Astrocyte (in vitro differentiated cells and primary cell): ENCODE measurements at regions not wholly inside any gene's neighbourhood (a gene's known extent, or its start where the extent isn't known, plus 50 kb on each side); places are given as distances from the start of the nearest gene placed in this dataset.

Experiments used
- EZH2 ChIP-seq: IDR thresholded peaks from 2 replicates; pipeline ENCODE4 v1.6.1; 2012; ENCODE audit warnings: mild to moderate bottlenecking, low read length, inconsistent platforms; ENCODE audit not compliant: insufficient read depth
- TF ChIP-seq, protein P1 (sequence below): IDR thresholded peaks from 2 replicates; pipeline ENCODE4 v1.5.1; 2011; ENCODE audit warnings: low read depth, mild to moderate bottlenecking, inconsistent platforms, low read length, moderate library complexity; ENCODE audit not compliant: insufficient read depth

DNA sequence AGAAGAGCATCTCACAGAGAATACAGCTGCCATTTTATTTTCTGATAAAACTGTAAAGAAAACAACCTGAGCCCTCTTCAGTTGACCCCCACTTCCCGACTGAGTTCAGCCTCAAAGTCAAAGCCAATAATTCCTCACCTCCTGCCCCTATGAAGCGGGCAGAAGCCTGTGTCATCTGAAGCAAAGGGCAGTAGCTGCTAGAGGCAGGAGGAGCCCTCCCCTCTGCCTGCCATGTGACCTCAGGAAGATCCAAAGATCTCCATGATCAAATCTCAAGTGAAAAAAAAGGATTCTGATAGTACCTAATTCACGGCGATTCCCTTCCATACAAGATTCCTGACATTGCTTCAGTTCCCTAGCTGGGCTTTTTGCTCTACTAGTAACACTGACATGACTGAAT is 223.1 kb upstream of the CAND1 start:
- TF ChIP-seq, protein P1, sequence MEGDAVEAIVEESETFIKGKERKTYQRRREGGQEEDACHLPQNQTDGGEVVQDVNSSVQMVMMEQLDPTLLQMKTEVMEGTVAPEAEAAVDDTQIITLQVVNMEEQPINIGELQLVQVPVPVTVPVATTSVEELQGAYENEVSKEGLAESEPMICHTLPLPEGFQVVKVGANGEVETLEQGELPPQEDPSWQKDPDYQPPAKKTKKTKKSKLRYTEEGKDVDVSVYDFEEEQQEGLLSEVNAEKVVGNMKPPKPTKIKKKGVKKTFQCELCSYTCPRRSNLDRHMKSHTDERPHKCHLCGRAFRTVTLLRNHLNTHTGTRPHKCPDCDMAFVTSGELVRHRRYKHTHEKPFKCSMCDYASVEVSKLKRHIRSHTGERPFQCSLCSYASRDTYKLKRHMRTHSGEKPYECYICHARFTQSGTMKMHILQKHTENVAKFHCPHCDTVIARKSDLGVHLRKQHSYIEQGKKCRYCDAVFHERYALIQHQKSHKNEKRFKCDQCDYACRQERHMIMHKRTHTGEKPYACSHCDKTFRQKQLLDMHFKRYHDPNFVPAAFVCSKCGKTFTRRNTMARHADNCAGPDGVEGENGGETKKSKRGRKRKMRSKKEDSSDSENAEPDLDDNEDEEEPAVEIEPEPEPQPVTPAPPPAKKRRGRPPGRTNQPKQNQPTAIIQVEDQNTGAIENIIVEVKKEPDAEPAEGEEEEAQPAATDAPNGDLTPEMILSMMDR, result no peak
- no peak for TF ChIP-seq EZH2
